NT2/D1 (cell line): ENCODE measurements at regions not wholly inside any gene's neighbourhood (a gene's known extent, or its start where the extent isn't known, plus 50 kb on each side); places are given as distances from the start of the nearest gene placed in this dataset.

ENCODE experiments used
- SUZ12 ChIP-seq: IDR thresholded peaks from 2 replicates; pipeline ENCODE4 v1.6.1; 2011; ENCODE audit not compliant: insufficient read length, insufficient read depth; ENCODE audit errors: extremely low read depth
- ZNF274 ChIP-seq: IDR thresholded peaks from 2 replicates; pipeline ENCODE4 v1.6.1; 2011; ENCODE audit warnings: mild to moderate bottlenecking, low read depth, low read length

DNA sequence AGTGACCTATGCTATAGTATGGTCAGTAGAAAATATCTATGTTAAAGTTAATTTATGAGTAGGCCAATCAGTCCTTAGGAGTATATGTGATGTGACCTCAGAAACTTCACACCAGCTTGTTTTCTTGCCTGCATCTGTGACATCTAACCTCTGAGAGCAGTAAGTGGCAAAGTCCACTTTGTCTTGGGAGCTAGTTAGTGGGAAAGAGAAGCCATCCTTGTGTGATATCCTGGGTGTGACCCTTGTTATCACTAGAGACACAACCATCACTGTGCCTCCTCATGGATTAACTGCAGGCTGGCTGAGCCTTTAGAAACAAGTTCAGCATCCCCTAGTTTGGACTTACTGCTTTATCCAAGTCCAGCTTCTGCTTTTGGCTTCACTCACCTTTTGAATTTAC lies 170.6 kb upstream of the STXBP6 start:
- TF ChIP-seq SUZ12 (no peak), ZNF274 (no peak)
